Lower lobe of right lung (tissue), 2 donors: ENCODE measurements at regions not wholly inside any gene's neighbourhood (a gene's known extent, or its start where the extent isn't known, plus 50 kb on each side); places are given as distances from the start of the nearest gene placed in this dataset.

ENCODE experiments used
- ATAC-seq, 2 donors: fragments of 200-7000 bp; cut with Tn5 transposase; one replicate each; pipeline ENCODE4 v1.9.1; 2020 to 2022; ENCODE audit warnings: mild to moderate bottlenecking in 2 of 2, moderate library complexity in 2 of 2
- DNase-seq: peaks from one replicate; pipeline ENCODE4 v3.0.0-alpha.2; 2020
- H3K27ac ChIP-seq: fragments of 200-600 bp; one replicate; pipeline ENCODE4 v1.8.0; 2022
- H3K27me3 ChIP-seq: fragments of 200-600 bp; one replicate; pipeline ENCODE4 v1.8.0; 2022; ENCODE audit warnings: low read depth
- H3K36me3 ChIP-seq: fragments of 200-600 bp; one replicate; pipeline ENCODE4 v1.8.0; 2022; ENCODE audit warnings: mild to moderate bottlenecking
- H3K4me1 ChIP-seq: fragments of 200-600 bp; one replicate; pipeline ENCODE4 v1.8.0; 2022
- H3K4me3 ChIP-seq: fragments of 200-600 bp; one replicate; pipeline ENCODE4 v1.8.0; 2022; ENCODE audit warnings: mild to moderate bottlenecking
- H3K9me3 ChIP-seq: fragments of 200-600 bp; one replicate; pipeline ENCODE4 v1.8.0; 2022
- CTCF ChIP-seq: fragments of 200-600 bp; IDR thresholded peaks from one replicate; pipeline ENCODE4 v1.8.0; 2022; ENCODE audit warnings: antibody characterized with exemption, mild to moderate bottlenecking
- intact Hi-C: fragments of 100-400 bp; cut with DNase I; formaldehyde crosslinking; loops from one replicate; pipeline ENCODE4 v1.11.0; 2022
- donor health status: DM: no; HTN: yes; CAD: no; lungs with severe emphysema.

- no peak overlapping the region for H3K4me3 ChIP-seq
- intact Hi-C loops, result no loop called here
- TF ChIP-seq CTCF, result no peak
- H3K9me3 ChIP-seq, result no peaks in the 10 kb centered on the region
- ATAC-seq (no peak), DNase-seq (no peak)
- no peaks in the 10 kb centered on the region for H3K36me3 ChIP-seq
- no peaks in the 10 kb centered on the region for H3K4me1 ChIP-seq
- H3K27ac ChIP-seq, result no peak overlapping the region
- peaks cover 5% of the 10 kb centered on the region for H3K27me3 ChIP-seq
Observed at GRCh38 chr10:123611876-123612275, 54.3 kb upstream of the GPR26 start.

- no peaks in the 10 kb centered on the region for H3K9me3 ChIP-seq
- no peaks in the 10 kb centered on the region for H3K4me1 ChIP-seq
Observed at GRCh38 chr10:123613346-123613850, 52.8 kb upstream of the GPR26 start.

GRCh38 chr10:123614888-123615287 lies 51.3 kb upstream of the GPR26 start:
- DNase-seq (peak; percentile 59), ATAC-seq (peak; percentile 48 to 64)
- H3K9me3 ChIP-seq, result no peaks in the 10 kb centered on the region
- H3K4me3 ChIP-seq, result no peak overlapping the region
- H3K36me3 ChIP-seq, result no peaks in the 10 kb centered on the region
- intact Hi-C loops, result no loop called here
- no peaks in the 10 kb centered on the region for H3K4me1 ChIP-seq
- no peak for TF ChIP-seq CTCF
- no peak overlapping the region for H3K27ac ChIP-seq
- peaks cover 5% of the 10 kb centered on the region for H3K27me3 ChIP-seq

More at GRCh38 chr10:123613346-123613850, 52.8 kb upstream of the GPR26 start:
- intact Hi-C loops, result no loop called here
- Histone ChIP-seq H3K4me3 (no peak overlapping the region), H3K27me3 (peaks cover 5% of the 10 kb centered on the region), H3K27ac (no peak overlapping the region), H3K36me3 (no peaks in the 10 kb centered on the region)
- DNase-seq, result no peak
- no peak for TF ChIP-seq CTCF
- ATAC-seq, result no peak
